Nephron progenitor cell (in vitro differentiated cells): ENCODE measurements at regions not wholly inside any gene's neighbourhood (a gene's known extent, or its start where the extent isn't known, plus 50 kb on each side); places are given as distances from the start of the nearest gene placed in this dataset.

ENCODE experiments used
- DNase-seq: peaks from one replicate; pipeline ENCODE4 v3.0.0; 2021
- H3K27ac Mint-ChIP-seq: 2 replicates; pipeline ENCODE4 v1.8.0; 2021; ENCODE audit warnings: mild to moderate bottlenecking, moderate library complexity, mixed read lengths
- H3K27me3 Mint-ChIP-seq: 2 replicates; pipeline ENCODE4 v1.8.0; 2021; ENCODE audit warnings: mild to moderate bottlenecking, low read depth, mixed read lengths; ENCODE audit not compliant: poor library complexity
- H3K36me3 Mint-ChIP-seq: 2 replicates; pipeline ENCODE4 v1.8.0; 2021; ENCODE audit warnings: low read depth, mixed read lengths
- H3K4me1 Mint-ChIP-seq: 2 replicates; pipeline ENCODE4 v1.8.0; 2021; ENCODE audit warnings: mixed read lengths
- H3K4me3 Mint-ChIP-seq: 2 replicates; pipeline ENCODE4 v1.8.0; 2021; ENCODE audit warnings: mild to moderate bottlenecking, moderate library complexity, mixed read lengths
- H3K9me3 Mint-ChIP-seq: 2 replicates; pipeline ENCODE4 v1.8.0; 2021; ENCODE audit warnings: mild to moderate bottlenecking, moderate library complexity, mixed read lengths
- CTCF ChIP-seq: fragments of 200-600 bp; sonication (generic); IDR thresholded peaks from 2 replicates; pipeline ENCODE4 v1.5.0; 2021; ENCODE audit warnings: antibody characterized with exemption

GRCh38 chr6:170461556-170462365 is 91.3 kb downstream of the PSMB1 start:
- no peak for DNase-seq
- H3K36me3 Mint-ChIP-seq = no peaks in the 10 kb centered on the region
- H3K4me3 Mint-ChIP-seq = no peak overlapping the region
- peaks cover 4% of the 10 kb centered on the region for H3K9me3 Mint-ChIP-seq
- peaks cover 34% of the 10 kb centered on the region for H3K4me1 Mint-ChIP-seq
- no peak overlapping the region for H3K27ac Mint-ChIP-seq
- no peak for TF ChIP-seq CTCF
- peaks cover 2% of the 10 kb centered on the region for H3K27me3 Mint-ChIP-seq

GRCh38 chr6:170461111-170461510 is 92.0 kb downstream of the PSMB1 start:
- no peak for DNase-seq
- H3K27ac Mint-ChIP-seq = no peak overlapping the region
- H3K36me3 Mint-ChIP-seq = no peaks in the 10 kb centered on the region
- H3K4me3 Mint-ChIP-seq = no peak overlapping the region
- H3K9me3 Mint-ChIP-seq = peaks cover 4% of the 10 kb centered on the region
- H3K4me1 Mint-ChIP-seq = peaks cover 34% of the 10 kb centered on the region
- H3K27me3 Mint-ChIP-seq = peaks cover 2% of the 10 kb centered on the region
- no peak for TF ChIP-seq CTCF

GRCh38 chr6:170460641-170461040 is 92.5 kb downstream of the PSMB1 start:
- no peak overlapping the region for H3K4me3 Mint-ChIP-seq
- no peak overlapping the region for H3K27ac Mint-ChIP-seq
- H3K9me3 Mint-ChIP-seq = peaks cover under 1% of the 10 kb centered on the region
- no peak for TF ChIP-seq CTCF
- DNase-seq = no peak
- peaks cover 2% of the 10 kb centered on the region for H3K27me3 Mint-ChIP-seq
- H3K4me1 Mint-ChIP-seq = peaks cover 34% of the 10 kb centered on the region
- H3K36me3 Mint-ChIP-seq = no peaks in the 10 kb centered on the region

- Mint-ChIP-seq H3K36me3 (no peaks in the 10 kb centered on the region), H3K4me3 (no peak overlapping the region), H3K9me3 (no peaks in the 10 kb centered on the region), H3K27ac (no peak overlapping the region), H3K4me1 (peaks cover 34% of the 10 kb centered on the region), H3K27me3 (peaks cover 2% of the 10 kb centered on the region)
- TF ChIP-seq CTCF = no peak
- DNase-seq = no peak
Measured at GRCh38 chr6:170459451-170459850, 93.7 kb downstream of the PSMB1 start.

- no peak for TF ChIP-seq CTCF
- Mint-ChIP-seq H3K4me3 (no peak overlapping the region), H3K9me3 (no peaks in the 10 kb centered on the region), H3K36me3 (no peaks in the 10 kb centered on the region), H3K27ac (no peak overlapping the region), H3K4me1 (peaks cover 45% of the 10 kb centered on the region), H3K27me3 (peaks cover 5% of the 10 kb centered on the region)
- no peak for DNase-seq
Measured at GRCh38 chr6:170456886-170457698, 96.0 kb downstream of the PSMB1 start.
